ENCODE measurements at regions not wholly inside any gene's neighbourhood (a gene's known extent, or its start where the extent isn't known, plus 50 kb on each side); places are given as distances from the start of the nearest gene placed in this dataset.

DNA sequence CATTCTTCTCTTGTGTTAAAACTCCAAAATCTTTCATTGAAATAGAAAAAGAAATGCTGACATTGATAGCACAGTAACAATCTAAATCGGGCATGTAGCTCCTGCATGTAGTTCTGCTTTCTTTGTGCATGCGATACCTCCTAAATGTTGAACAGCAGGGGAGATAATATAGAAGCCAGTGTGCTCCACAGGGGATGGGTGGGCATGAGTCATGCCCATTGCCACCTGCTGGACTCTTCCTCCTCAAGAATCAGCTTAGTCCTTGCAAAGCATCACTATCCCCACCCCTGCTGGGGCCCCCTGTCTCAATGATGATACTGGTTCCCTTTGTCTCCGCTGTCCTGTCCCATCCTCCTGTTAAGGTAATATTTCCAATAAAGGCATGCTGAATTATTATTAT lies 203.0 kb downstream of the RWDD3 start (continued):
- TF ChIP-seq SP1 (IDR thresholded peaks at IDR 0.05) (no peak), JUND (IDR thresholded peaks at IDR 0.05) (no peak)
- TF ChIP-seq, protein P1, sequence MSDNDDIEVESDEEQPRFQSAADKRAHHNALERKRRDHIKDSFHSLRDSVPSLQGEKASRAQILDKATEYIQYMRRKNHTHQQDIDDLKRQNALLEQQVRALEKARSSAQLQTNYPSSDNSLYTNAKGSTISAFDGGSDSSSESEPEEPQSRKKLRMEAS (IDR thresholded peaks at IDR 0.05), result no peak

DNA sequence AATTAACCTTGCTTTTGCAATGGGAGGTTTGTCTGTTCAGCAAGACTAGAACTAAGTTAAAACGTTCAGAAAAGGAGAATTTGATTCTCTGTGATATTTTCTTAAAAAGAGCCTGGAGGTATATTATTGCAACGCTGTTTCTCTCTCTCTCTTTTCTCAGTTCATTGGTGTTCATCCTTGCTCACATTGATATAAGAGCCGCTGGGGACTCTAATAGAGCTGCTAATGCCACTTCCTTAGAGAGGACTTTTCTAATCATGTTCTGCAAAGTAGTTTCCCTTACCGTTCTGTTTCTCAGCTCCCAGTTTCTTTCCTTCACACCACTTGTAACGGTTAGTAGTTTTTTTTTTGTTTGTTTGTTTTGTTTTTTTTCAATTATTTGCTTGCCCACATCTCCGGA lies 203.8 kb downstream of the RWDD3 start:
- WGBS, result 49% methylated on average over 6 of the region's 6 CpGs
- TF ChIP-seq RXRA (IDR thresholded peaks at IDR 0.05), result no peak
- no peak for TF ChIP-seq GABPA (IDR thresholded peaks at IDR 0.05 in 1 of 2, conservative IDR thresholded peaks at IDR 0.05 in 1 of 2)
- TF ChIP-seq HNF4A (conservative IDR thresholded peaks at IDR 0.05), result no peak

DNA sequence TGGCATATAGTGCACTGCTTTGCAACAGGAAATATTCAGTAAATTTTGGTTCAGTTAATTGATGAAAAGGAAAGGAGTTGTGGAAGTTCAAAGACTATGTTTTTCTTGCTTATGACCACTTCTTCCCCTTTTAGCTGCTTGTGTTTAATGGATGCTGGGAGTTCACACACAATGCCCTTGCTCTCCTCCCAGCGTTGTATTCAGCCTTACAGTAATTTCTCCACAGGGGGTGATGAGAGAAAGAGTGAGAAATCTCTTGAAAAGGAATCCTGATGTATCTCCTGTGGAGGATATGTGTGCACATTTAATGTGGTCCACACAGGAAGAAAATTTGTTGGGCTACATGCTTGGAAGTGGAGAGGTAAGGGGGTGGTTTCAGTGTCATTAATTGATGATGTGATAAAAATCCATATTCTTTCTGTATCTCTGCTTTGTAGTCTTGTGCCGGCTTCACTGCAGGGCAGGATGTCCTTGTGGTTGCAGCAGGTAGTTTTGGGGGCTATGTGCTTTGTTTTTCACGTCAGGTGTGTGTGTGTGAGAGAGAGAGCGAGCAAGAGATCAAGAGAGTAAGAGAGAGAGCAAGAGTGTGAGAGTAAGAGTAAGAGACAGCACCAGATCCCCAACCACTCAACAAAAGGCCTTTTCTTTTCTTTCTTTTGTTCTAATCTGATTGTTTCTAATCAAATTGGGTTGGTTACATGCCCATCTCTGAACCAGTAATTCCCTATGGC lies 204.4 kb downstream of the RWDD3 start:
- Histone ChIP-seq H3K27me3 (ENCODE audit: control insufficient read depth in 4 of 4, insufficient read depth in 4 of 4, low read length in 3 of 4) (peaks cover 0 to 8% (median 0%) of the 10 kb centered on the region in 4 donors), H3K9ac (ENCODE audit: low read depth in 1 of 2, low read length in 2 of 2) (no peak overlapping the region), H3K9me3 (ENCODE audit: control insufficient read depth in 4 of 4, low read length in 3 of 4) (no peaks in the 10 kb centered on the region), H3K27ac (ENCODE audit: low read depth in 1 of 2, low read length in 2 of 2) (no peak overlapping the region), H3K36me3 (ENCODE audit: control insufficient read depth in 4 of 4, insufficient read depth in 3 of 4, low read depth in 1 of 4, low read length in 3 of 4) (no peaks in the 10 kb centered on the region), H3K4me1 (ENCODE audit: control insufficient read depth in 4 of 4, insufficient read depth in 4 of 4, low read length in 3 of 4) (no peaks in the 10 kb centered on the region), H3K4me3 (ENCODE audit: low read depth in 1 of 3, low read length in 3 of 3) (no peak overlapping the region)
- TF ChIP-seq RAD21 (IDR thresholded peaks at IDR 0.05) (no peak), EGR1 (IDR thresholded peaks at IDR 0.05; ENCODE audit: low read depth in 2 of 2) (no peak), SP1 (IDR thresholded peaks at IDR 0.05) (no peak), FOXA1 (IDR thresholded peaks at IDR 0.05) (no peak), YY1 (IDR thresholded peaks at IDR 0.05) (no peak), JUND (IDR thresholded peaks at IDR 0.05) (no peak), FOXA2 (IDR thresholded peaks at IDR 0.05) (no peak), RXRA (IDR thresholded peaks at IDR 0.05) (no peak), GABPA (IDR thresholded peaks at IDR 0.05 in 1 of 2, conservative IDR thresholded peaks at IDR 0.05 in 1 of 2) (no peak), NR2F2 (IDR thresholded peaks at IDR 0.05) (no peak), HNF4A (conservative IDR thresholded peaks at IDR 0.05) (no peak), TAF1 (conservative IDR thresholded peaks at IDR 0.05) (no peak)
- TF ChIP-seq, protein P2, sequence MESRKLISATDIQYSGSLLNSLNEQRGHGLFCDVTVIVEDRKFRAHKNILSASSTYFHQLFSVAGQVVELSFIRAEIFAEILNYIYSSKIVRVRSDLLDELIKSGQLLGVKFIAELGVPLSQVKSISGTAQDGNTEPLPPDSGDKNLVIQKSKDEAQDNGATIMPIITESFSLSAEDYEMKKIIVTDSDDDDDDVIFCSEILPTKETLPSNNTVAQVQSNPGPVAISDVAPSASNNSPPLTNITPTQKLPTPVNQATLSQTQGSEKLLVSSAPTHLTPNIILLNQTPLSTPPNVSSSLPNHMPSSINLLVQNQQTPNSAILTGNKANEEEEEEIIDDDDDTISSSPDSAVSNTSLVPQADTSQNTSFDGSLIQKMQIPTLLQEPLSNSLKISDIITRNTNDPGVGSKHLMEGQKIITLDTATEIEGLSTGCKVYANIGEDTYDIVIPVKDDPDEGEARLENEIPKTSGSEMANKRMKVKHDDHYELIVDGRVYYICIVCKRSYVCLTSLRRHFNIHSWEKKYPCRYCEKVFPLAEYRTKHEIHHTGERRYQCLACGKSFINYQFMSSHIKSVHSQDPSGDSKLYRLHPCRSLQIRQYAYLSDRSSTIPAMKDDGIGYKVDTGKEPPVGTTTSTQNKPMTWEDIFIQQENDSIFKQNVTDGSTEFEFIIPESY (IDR thresholded peaks at IDR 0.05), result no peak
- TF ChIP-seq, protein P3, sequence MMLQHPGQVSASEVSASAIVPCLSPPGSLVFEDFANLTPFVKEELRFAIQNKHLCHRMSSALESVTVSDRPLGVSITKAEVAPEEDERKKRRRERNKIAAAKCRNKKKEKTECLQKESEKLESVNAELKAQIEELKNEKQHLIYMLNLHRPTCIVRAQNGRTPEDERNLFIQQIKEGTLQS (IDR thresholded peaks at IDR 0.05), result no peak
- TF ChIP-seq, protein P1 (IDR thresholded peaks at IDR 0.05), result no peak
- TF ChIP-seq, protein P4, sequence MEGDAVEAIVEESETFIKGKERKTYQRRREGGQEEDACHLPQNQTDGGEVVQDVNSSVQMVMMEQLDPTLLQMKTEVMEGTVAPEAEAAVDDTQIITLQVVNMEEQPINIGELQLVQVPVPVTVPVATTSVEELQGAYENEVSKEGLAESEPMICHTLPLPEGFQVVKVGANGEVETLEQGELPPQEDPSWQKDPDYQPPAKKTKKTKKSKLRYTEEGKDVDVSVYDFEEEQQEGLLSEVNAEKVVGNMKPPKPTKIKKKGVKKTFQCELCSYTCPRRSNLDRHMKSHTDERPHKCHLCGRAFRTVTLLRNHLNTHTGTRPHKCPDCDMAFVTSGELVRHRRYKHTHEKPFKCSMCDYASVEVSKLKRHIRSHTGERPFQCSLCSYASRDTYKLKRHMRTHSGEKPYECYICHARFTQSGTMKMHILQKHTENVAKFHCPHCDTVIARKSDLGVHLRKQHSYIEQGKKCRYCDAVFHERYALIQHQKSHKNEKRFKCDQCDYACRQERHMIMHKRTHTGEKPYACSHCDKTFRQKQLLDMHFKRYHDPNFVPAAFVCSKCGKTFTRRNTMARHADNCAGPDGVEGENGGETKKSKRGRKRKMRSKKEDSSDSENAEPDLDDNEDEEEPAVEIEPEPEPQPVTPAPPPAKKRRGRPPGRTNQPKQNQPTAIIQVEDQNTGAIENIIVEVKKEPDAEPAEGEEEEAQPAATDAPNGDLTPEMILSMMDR (IDR thresholded peaks at IDR 0.05; ENCODE audit: low read depth, low read length, missing input control), result no peak
- TF ChIP-seq, protein P5, sequence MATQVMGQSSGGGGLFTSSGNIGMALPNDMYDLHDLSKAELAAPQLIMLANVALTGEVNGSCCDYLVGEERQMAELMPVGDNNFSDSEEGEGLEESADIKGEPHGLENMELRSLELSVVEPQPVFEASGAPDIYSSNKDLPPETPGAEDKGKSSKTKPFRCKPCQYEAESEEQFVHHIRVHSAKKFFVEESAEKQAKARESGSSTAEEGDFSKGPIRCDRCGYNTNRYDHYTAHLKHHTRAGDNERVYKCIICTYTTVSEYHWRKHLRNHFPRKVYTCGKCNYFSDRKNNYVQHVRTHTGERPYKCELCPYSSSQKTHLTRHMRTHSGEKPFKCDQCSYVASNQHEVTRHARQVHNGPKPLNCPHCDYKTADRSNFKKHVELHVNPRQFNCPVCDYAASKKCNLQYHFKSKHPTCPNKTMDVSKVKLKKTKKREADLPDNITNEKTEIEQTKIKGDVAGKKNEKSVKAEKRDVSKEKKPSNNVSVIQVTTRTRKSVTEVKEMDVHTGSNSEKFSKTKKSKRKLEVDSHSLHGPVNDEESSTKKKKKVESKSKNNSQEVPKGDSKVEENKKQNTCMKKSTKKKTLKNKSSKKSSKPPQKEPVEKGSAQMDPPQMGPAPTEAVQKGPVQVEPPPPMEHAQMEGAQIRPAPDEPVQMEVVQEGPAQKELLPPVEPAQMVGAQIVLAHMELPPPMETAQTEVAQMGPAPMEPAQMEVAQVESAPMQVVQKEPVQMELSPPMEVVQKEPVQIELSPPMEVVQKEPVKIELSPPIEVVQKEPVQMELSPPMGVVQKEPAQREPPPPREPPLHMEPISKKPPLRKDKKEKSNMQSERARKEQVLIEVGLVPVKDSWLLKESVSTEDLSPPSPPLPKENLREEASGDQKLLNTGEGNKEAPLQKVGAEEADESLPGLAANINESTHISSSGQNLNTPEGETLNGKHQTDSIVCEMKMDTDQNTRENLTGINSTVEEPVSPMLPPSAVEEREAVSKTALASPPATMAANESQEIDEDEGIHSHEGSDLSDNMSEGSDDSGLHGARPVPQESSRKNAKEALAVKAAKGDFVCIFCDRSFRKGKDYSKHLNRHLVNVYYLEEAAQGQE (IDR thresholded peaks at IDR 0.05), result no peak
- 49% methylated on average over 4 of the region's 4 CpGs for WGBS
- DNase-seq (ENCODE audit: low spot score), result no peak

More for the DNA sequence above, 203.8 kb downstream of the RWDD3 start:
- DNase-seq (ENCODE audit: low spot score), result no peak
- peaks cover 0 to 8% (median 0%) of the 10 kb centered on the region in 4 donors for H3K27me3 ChIP-seq (ENCODE audit: control insufficient read depth in 4 of 4, insufficient read depth in 4 of 4, low read length in 3 of 4)
- H3K36me3 ChIP-seq (ENCODE audit: control insufficient read depth in 4 of 4, insufficient read depth in 3 of 4, low read depth in 1 of 4, low read length in 3 of 4), result no peaks in the 10 kb centered on the region
- H3K9ac ChIP-seq (ENCODE audit: low read depth in 1 of 2, low read length in 2 of 2), result no peak overlapping the region
- no peaks in the 10 kb centered on the region for H3K4me1 ChIP-seq (ENCODE audit: control insufficient read depth in 4 of 4, insufficient read depth in 4 of 4, low read length in 3 of 4)
- H3K9me3 ChIP-seq (ENCODE audit: control insufficient read depth in 4 of 4, low read length in 3 of 4), result no peaks in the 10 kb centered on the region
- H3K27ac ChIP-seq (ENCODE audit: low read depth in 1 of 2, low read length in 2 of 2), result no peak overlapping the region
- H3K4me3 ChIP-seq (ENCODE audit: low read depth in 1 of 3, low read length in 3 of 3), result no peak overlapping the region

Data from liver (tissue), 8 donors.